WTC11 (cell line): ENCODE measurements at regions not wholly inside any gene's neighbourhood (a gene's known extent, or its start where the extent isn't known, plus 50 kb on each side); places are given as distances from the start of the nearest gene placed in this dataset.
"Not testable (repeated sequence)": the region's sequence is repeated elsewhere in the genome, so short reads cannot be mapped to it uniquely, and the experiment has no call there.

Experiments used
- ATAC-seq: fragments of 200-7000 bp; cut with Tn5 transposase; 2 replicates; pipeline ENCODE4 v1.10.0; 2021; ENCODE audit warnings: mild to moderate bottlenecking, moderate library complexity
- CTCF ChIA-PET: fragments of 300-600 bp; sonication (Branson Sonifier 250); formaldehyde crosslinking; loops from one replicate; lab custom pipeline; 2021; ENCODE audit warnings: antibody characterized with exemption; lab: Charles Lee
- POLR2A ChIA-PET: fragments of 350-600 bp; sonication (Branson Sonifier 250); formaldehyde crosslinking; loops from one replicate; lab custom pipeline; 2021; ENCODE audit warnings: antibody characterized with exemption; lab: Charles Lee
- DNase-seq: peaks from one replicate; pipeline ENCODE4 v3.0.0; 2021; ENCODE audit warnings: low spot score
- H3K27ac Mint-ChIP-seq: 2 replicates; pipeline ENCODE4 v1.8.0; 2021; ENCODE audit warnings: mixed read lengths
- H3K27me3 Mint-ChIP-seq: 2 replicates; pipeline ENCODE4 v1.8.0; 2021; ENCODE audit warnings: low read depth, mild to moderate bottlenecking, moderate library complexity, mixed read lengths
- H3K36me3 Mint-ChIP-seq: 2 replicates; pipeline ENCODE4 v1.8.0; 2021; ENCODE audit warnings: mixed read lengths
- H3K4me1 Mint-ChIP-seq: 2 replicates; pipeline ENCODE4 v1.8.0; 2022; ENCODE audit warnings: mixed read lengths
- H3K4me3 Mint-ChIP-seq: 2 replicates; pipeline ENCODE4 v1.8.0; 2021; ENCODE audit warnings: mild to moderate bottlenecking, moderate library complexity, mixed read lengths
- H3K9me3 Mint-ChIP-seq: 2 replicates; pipeline ENCODE4 v1.8.0; 2021; ENCODE audit warnings: mixed read lengths
- AR ChIP-seq: fragments of 250-450 bp; sonication (Bioruptor Pico); IDR thresholded peaks from 2 replicates; pipeline ENCODE4 v1.9.0; 2021; ENCODE audit warnings: mild to moderate bottlenecking
- ARID4B ChIP-seq: sonication (generic); formaldehyde crosslinking; IDR thresholded peaks from 2 replicates; pipeline ENCODE4 v1.8.0; 2023; ENCODE audit warnings: missing genetic modification reagents, mild to moderate bottlenecking, borderline replicate concordance
- ATF2 ChIP-seq: sonication (generic); formaldehyde crosslinking; IDR thresholded peaks from 2 replicates; pipeline ENCODE4 v1.8.1; 2022; ENCODE audit warnings: low read depth, missing genetic modification reagents, borderline replicate concordance
- CREM ChIP-seq: sonication (generic); formaldehyde crosslinking; IDR thresholded peaks from 2 replicates; pipeline ENCODE4 v1.8.1; 2022; ENCODE audit warnings: mild to moderate bottlenecking, missing genetic modification reagents, moderate library complexity
- E2F1 ChIP-seq: sonication (generic); formaldehyde crosslinking; IDR thresholded peaks from 2 replicates; pipeline ENCODE4 v1.8.0; 2022; ENCODE audit warnings: mild to moderate bottlenecking, missing genetic modification reagents
- GABPB1 ChIP-seq: sonication (generic); formaldehyde crosslinking; IDR thresholded peaks from 2 replicates; pipeline ENCODE4 v1.8.1; 2023; ENCODE audit warnings: mild to moderate bottlenecking, missing genetic modification reagents
- GRHL2 ChIP-seq: fragments of 250-450 bp; sonication (Bioruptor Pico); IDR thresholded peaks from 2 replicates; pipeline ENCODE4 v1.8.0; 2022; ENCODE audit warnings: mild to moderate bottlenecking, moderate library complexity; ENCODE audit not compliant: insufficient replicate concordance, severe bottlenecking
- GTF2I ChIP-seq: fragments of 250-450 bp; sonication (Bioruptor Pico); conservative IDR thresholded peaks from 2 replicates; pipeline ENCODE4 v1.4.0; 2021; ENCODE audit warnings: mild to moderate bottlenecking
- HMGXB4 ChIP-seq: sonication (generic); formaldehyde crosslinking; IDR thresholded peaks from 2 replicates; pipeline ENCODE4 v1.8.1; 2023; ENCODE audit warnings: mild to moderate bottlenecking, moderate library complexity, missing genetic modification reagents
- KAT7 ChIP-seq: sonication (generic); formaldehyde crosslinking; IDR thresholded peaks from 2 replicates; pipeline ENCODE4 v1.8.1; 2023; ENCODE audit warnings: missing genetic modification reagents, mild to moderate bottlenecking, borderline replicate concordance
- MAX ChIP-seq: sonication (generic); formaldehyde crosslinking; IDR thresholded peaks from 2 replicates; pipeline ENCODE4 v1.8.0; 2022; ENCODE audit warnings: mild to moderate bottlenecking, missing genetic modification reagents
- MXD4 ChIP-seq: fragments of 250-450 bp; sonication (Bioruptor Pico); IDR thresholded peaks from 2 replicates; pipeline ENCODE4 v1.8.0; 2021; ENCODE audit warnings: mild to moderate bottlenecking, moderate library complexity, borderline replicate concordance
- NFYB ChIP-seq: sonication (generic); formaldehyde crosslinking; conservative IDR thresholded peaks from 2 replicates; pipeline ENCODE4 v1.8.0; 2022; ENCODE audit warnings: low read depth, missing genetic modification reagents
- USF1 ChIP-seq: sonication (generic); formaldehyde crosslinking; IDR thresholded peaks from 2 replicates; pipeline ENCODE4 v1.8.0; 2022; ENCODE audit warnings: mild to moderate bottlenecking, missing genetic modification reagents
- ZNF396 ChIP-seq: fragments of 250-450 bp; sonication (Bioruptor Pico); IDR thresholded peaks from 2 replicates; pipeline ENCODE4 v1.8.0; 2021; ENCODE audit warnings: mild to moderate bottlenecking, moderate library complexity, borderline replicate concordance
- ZNF425 ChIP-seq: fragments of 250-450 bp; sonication (Bioruptor Pico); conservative IDR thresholded peaks from 2 replicates; pipeline ENCODE4 v1.9.0; 2021; ENCODE audit warnings: mild to moderate bottlenecking
- ZNF671 ChIP-seq: fragments of 250-450 bp; sonication (Bioruptor Pico); IDR thresholded peaks from 2 replicates; pipeline ENCODE4 v1.8.0; 2021; ENCODE audit warnings: mild to moderate bottlenecking

- TF ChIP-seq ATF2 (CRISPR knock-in tag), result no peak
These were observed 477.8 kb downstream of the SPATA31A7 start (continued) for GRCh38 chr9:61667559-61668121.

- H3K4me3 Mint-ChIP-seq, result not testable (repeated sequence)
These were observed 478.4 kb downstream of the SPATA31A7 start for GRCh38 chr9:61668201-61668600.

GRCh38 chr9:61668846-61669245 is 479.0 kb downstream of the SPATA31A7 start:
- H3K4me3 Mint-ChIP-seq, result no peak overlapping the region
- no peaks in the 10 kb centered on the region for H3K4me1 Mint-ChIP-seq
- peaks cover 41% of the 10 kb centered on the region for H3K9me3 Mint-ChIP-seq
- TF ChIP-seq NFYB (CRISPR knock-in tag) (no peak), HMGXB4 (CRISPR knock-in tag) (no peak), GRHL2 (CRISPR knock-in tag) (no peak), CREM (CRISPR knock-in tag) (no peak), KAT7 (CRISPR knock-in tag) (no peak), MAX (CRISPR knock-in tag) (no peak), E2F1 (CRISPR knock-in tag) (no peak), USF1 (no peak), ZNF671 (no peak), ARID4B (CRISPR knock-in tag) (no peak), ZNF396 (CRISPR knock-in tag) (no peak), AR (no peak), MXD4 (CRISPR knock-in tag) (no peak), GABPB1 (CRISPR knock-in tag) (no peak), ZNF425 (no peak), GTF2I (CRISPR knock-in tag) (no peak)
- no peak for ATAC-seq
- peaks cover 29% of the 10 kb centered on the region for H3K27me3 Mint-ChIP-seq
- ChIA-PET CTCF (no interaction called here), POLR2A (no interaction called here)
- H3K36me3 Mint-ChIP-seq, result peaks cover 55% of the 10 kb centered on the region
- no peak overlapping the region for H3K27ac Mint-ChIP-seq
- DNase-seq, result no peak

More at GRCh38 chr9:61668201-61668600, 478.4 kb downstream of the SPATA31A7 start:
- peaks cover 25% of the 10 kb centered on the region for H3K27me3 Mint-ChIP-seq
- DNase-seq, H3K27ac Mint-ChIP-seq, CTCF ChIA-PET, ATAC-seq, H3K4me1 Mint-ChIP-seq, POLR2A ChIA-PET: not testable (repeated sequence)
- H3K36me3 Mint-ChIP-seq, result peaks cover 51% of the 10 kb centered on the region
- peaks cover 36% of the 10 kb centered on the region for H3K9me3 Mint-ChIP-seq
